Activated naive CD8-positive, alpha-beta T cell treated with anti-CD3 and anti-CD28 coated beads for 36 hours (primary cell): ENCODE measurements at regions not wholly inside any gene's neighbourhood (a gene's known extent, or its start where the extent isn't known, plus 50 kb on each side); places are given as distances from the start of the nearest gene placed in this dataset.

ENCODE experiments used
- DNase-seq: peaks from one replicate; pipeline ENCODE4 v3.0.0; 2021
- H3K27ac Mint-ChIP-seq: one replicate; pipeline ENCODE4 v1.8.0; 2022; ENCODE audit warnings: mild to moderate bottlenecking, moderate library complexity, mixed read lengths
- H3K27me3 Mint-ChIP-seq: one replicate; pipeline ENCODE4 v1.8.0; 2022; ENCODE audit warnings: mild to moderate bottlenecking, mixed read lengths
- H3K36me3 Mint-ChIP-seq: one replicate; pipeline ENCODE4 v1.8.0; 2021; ENCODE audit warnings: mild to moderate bottlenecking, mixed read lengths
- H3K4me1 Mint-ChIP-seq: one replicate; pipeline ENCODE4 v1.8.0; 2021; ENCODE audit warnings: mixed read lengths
- H3K4me3 Mint-ChIP-seq: one replicate; pipeline ENCODE4 v1.8.0; 2022; ENCODE audit warnings: mild to moderate bottlenecking, moderate library complexity, mixed read lengths
- H3K9me3 Mint-ChIP-seq: one replicate; pipeline ENCODE4 v1.8.0; 2022; ENCODE audit warnings: mixed read lengths

DNA sequence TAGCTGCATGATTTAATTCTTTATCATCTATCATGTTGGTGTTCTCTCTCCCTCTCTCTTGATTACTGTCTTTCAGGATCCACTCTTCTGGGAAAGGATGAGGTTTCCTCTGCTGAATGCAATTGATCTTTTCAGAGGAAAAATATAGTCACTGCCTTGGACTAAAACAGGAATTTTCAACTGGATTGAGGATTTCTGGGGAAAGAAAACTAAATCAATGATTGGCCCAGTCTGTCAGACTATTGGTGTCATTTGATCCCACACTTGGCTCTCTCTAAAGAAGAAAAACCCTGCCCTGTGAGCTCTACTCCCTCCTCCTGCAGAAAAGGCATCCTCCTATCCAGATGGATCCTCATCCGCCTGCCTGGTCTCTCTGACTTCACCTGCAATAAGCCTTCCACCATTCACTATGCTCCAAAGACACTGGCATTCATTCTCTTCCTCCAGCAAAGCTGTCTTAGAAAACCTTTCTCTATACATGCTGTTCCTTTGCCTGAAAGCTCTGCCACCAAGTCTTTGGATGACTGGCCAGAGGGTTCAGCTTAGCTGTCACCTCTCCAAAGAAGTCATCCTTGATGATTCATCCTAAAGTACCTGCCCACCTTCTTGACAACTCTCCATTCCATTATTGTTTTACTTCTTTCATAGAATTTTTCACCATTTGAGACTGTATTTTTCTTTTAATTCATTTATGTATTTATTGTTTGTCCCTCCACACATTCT, 127.7 kb upstream of the CAND1 start:
- Mint-ChIP-seq H3K27me3 (peaks cover 12% of the 10 kb centered on the region), H3K36me3 (no peaks in the 10 kb centered on the region), H3K4me3 (no peak overlapping the region), H3K27ac (no peak overlapping the region), H3K9me3 (no peaks in the 10 kb centered on the region), H3K4me1 (peaks cover 2% of the 10 kb centered on the region)
- no peak for DNase-seq

DNA sequence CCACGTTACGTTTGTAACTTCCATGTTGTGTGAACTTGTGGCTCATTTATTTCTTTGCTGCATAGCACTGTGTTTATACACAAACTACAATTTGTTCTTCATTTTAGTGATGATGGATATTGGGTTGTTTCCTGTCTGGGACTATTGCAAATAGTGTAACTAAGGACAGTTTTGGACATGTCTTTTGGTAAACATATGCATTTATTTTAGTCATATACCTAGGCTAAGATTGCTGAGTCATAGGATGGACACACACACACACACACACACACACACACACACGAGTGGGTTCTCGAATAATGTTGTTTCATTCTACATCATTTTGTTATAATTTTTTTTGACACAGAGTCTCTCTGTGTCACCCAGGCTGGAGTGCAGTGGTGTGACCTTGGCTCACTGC, 123.5 kb upstream of the CAND1 start:
- DNase-seq, result no peak
- Mint-ChIP-seq H3K4me1 (peaks cover 9% of the 10 kb centered on the region), H3K9me3 (no peaks in the 10 kb centered on the region), H3K27ac (no peak overlapping the region), H3K27me3 (no peaks in the 10 kb centered on the region), H3K4me3 (no peak overlapping the region), H3K36me3 (no peaks in the 10 kb centered on the region)

DNA sequence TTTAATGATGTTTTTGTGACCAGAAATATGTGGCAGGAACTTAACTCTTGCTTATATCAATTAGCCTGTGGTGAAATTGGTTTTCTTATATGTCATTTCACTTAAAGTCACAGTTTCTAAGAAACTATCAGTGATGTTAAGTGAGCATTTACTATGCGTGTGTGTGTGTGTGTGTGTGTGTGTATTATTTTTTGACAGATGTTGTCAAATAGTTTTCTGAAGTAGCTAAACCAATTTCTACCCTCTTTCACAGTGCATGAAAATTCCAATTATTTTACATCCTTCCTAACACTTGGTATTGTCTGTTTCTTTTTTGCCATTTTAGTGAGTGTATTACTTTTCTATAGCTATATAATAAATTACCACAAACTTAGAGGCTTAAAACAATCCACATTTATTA, 122.1 kb upstream of the CAND1 start:
- Mint-ChIP-seq H3K27ac (no peak overlapping the region), H3K4me3 (no peak overlapping the region), H3K27me3 (no peaks in the 10 kb centered on the region), H3K36me3 (no peaks in the 10 kb centered on the region), H3K4me1 (peaks cover 7% of the 10 kb centered on the region), H3K9me3 (no peaks in the 10 kb centered on the region)
- no peak for DNase-seq

- Mint-ChIP-seq H3K4me3 (no peak overlapping the region), H3K9me3 (no peaks in the 10 kb centered on the region), H3K4me1 (peaks cover 7% of the 10 kb centered on the region), H3K36me3 (no peaks in the 10 kb centered on the region), H3K27ac (no peak overlapping the region), H3K27me3 (no peaks in the 10 kb centered on the region)
- peak; percentile 8 for DNase-seq
These were observed 121.7 kb upstream of the CAND1 start for GRCh38 chr12:67147447-67147846.

- H3K4me1 Mint-ChIP-seq, result peaks cover 7% of the 10 kb centered on the region
- no peaks in the 10 kb centered on the region for H3K27me3 Mint-ChIP-seq
- H3K4me3 Mint-ChIP-seq, result no peak overlapping the region
- no peaks in the 10 kb centered on the region for H3K9me3 Mint-ChIP-seq
- H3K36me3 Mint-ChIP-seq, result no peaks in the 10 kb centered on the region
- H3K27ac Mint-ChIP-seq, result no peak overlapping the region
- DNase-seq, result no peak
These were observed 120.9 kb upstream of the CAND1 start for GRCh38 chr12:67148265-67148664.

- H3K36me3 Mint-ChIP-seq, result no peaks in the 10 kb centered on the region
- no peak for DNase-seq
- no peak overlapping the region for H3K27ac Mint-ChIP-seq
- H3K27me3 Mint-ChIP-seq, result peaks cover 3% of the 10 kb centered on the region
- H3K4me3 Mint-ChIP-seq, result no peak overlapping the region
- no peaks in the 10 kb centered on the region for H3K9me3 Mint-ChIP-seq
- H3K4me1 Mint-ChIP-seq, result peaks cover 7% of the 10 kb centered on the region
These were observed 117.3 kb upstream of the CAND1 start for GRCh38 chr12:67151886-67152285.

DNA sequence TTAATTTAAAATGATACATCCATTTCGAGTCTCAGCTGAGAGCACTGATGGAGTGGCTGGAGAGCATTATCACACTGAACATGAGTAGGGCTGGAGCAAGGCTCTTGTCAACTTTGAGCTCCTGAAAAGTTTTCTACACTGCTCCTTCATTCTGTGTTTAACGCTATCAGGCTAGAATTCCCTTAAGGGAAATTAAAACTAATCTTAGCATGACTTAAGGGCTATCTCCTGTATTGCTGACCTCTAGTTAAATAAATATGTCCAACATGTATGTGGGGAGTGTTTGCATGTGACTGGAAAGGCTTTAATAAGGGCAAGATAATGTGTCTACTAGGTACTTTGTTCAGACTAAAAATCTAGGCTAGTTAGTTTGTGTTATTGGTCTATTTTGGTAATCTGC, 116.7 kb upstream of the CAND1 start:
- no peak for DNase-seq
- peaks cover 4% of the 10 kb centered on the region for H3K27me3 Mint-ChIP-seq
- H3K36me3 Mint-ChIP-seq, result no peaks in the 10 kb centered on the region
- no peak overlapping the region for H3K4me3 Mint-ChIP-seq
- H3K27ac Mint-ChIP-seq, result no peak overlapping the region
- H3K9me3 Mint-ChIP-seq, result no peaks in the 10 kb centered on the region
- H3K4me1 Mint-ChIP-seq, result peaks cover 3% of the 10 kb centered on the region

- Mint-ChIP-seq H3K4me1 (no peaks in the 10 kb centered on the region), H3K27me3 (peaks cover 4% of the 10 kb centered on the region), H3K4me3 (no peak overlapping the region), H3K9me3 (no peaks in the 10 kb centered on the region), H3K36me3 (no peaks in the 10 kb centered on the region), H3K27ac (no peak overlapping the region)
- DNase-seq, result no peak
These were observed 114.3 kb upstream of the CAND1 start for GRCh38 chr12:67154901-67155300.

DNA sequence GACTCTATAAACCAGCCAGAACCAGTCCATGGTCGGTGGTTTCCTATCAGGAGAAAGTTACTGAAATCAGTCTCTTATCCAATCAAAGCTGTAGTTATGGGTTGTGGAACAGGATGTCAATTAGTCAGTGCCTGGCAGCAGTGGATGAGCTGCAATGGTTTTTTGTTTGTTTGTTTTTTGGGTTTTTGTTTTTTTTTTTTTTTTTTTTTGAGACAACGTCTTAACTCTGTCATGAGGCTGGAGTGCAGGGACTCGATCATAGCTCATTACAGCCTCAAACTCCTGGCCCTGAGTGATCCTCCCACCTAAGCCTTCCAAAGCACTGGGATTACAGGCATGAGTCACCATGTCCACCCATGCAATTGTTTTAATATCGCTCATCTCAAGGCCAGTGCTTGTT, 113.3 kb upstream of the CAND1 start:
- Mint-ChIP-seq H3K27me3 (peaks cover 4% of the 10 kb centered on the region), H3K9me3 (no peaks in the 10 kb centered on the region), H3K4me3 (no peak overlapping the region), H3K4me1 (no peaks in the 10 kb centered on the region), H3K27ac (no peak overlapping the region), H3K36me3 (no peaks in the 10 kb centered on the region)
- no peak for DNase-seq

GRCh38 chr12:67161322-67161918, 107.7 kb upstream of the CAND1 start:
- no peaks in the 10 kb centered on the region for H3K4me1 Mint-ChIP-seq
- H3K36me3 Mint-ChIP-seq, result no peaks in the 10 kb centered on the region
- H3K4me3 Mint-ChIP-seq, result no peak overlapping the region
- no peak overlapping the region for H3K27ac Mint-ChIP-seq
- peak; percentile 16 for DNase-seq
- H3K27me3 Mint-ChIP-seq, result peaks cover 4% of the 10 kb centered on the region
- no peaks in the 10 kb centered on the region for H3K9me3 Mint-ChIP-seq

- DNase-seq, result no peak
- Mint-ChIP-seq H3K4me1 (no peaks in the 10 kb centered on the region), H3K36me3 (no peaks in the 10 kb centered on the region), H3K4me3 (no peak overlapping the region), H3K27ac (no peak overlapping the region), H3K9me3 (no peaks in the 10 kb centered on the region), H3K27me3 (peaks cover 11% of the 10 kb centered on the region)
These were observed 95.9 kb upstream of the CAND1 start for GRCh38 chr12:67173258-67173657.

GRCh38 chr12:67182551-67182950, 86.6 kb upstream of the CAND1 start:
- Mint-ChIP-seq H3K9me3 (peaks cover 2% of the 10 kb centered on the region), H3K36me3 (no peaks in the 10 kb centered on the region), H3K4me1 (no peaks in the 10 kb centered on the region), H3K27ac (no peak overlapping the region), H3K4me3 (no peak overlapping the region), H3K27me3 (peaks cover 25% of the 10 kb centered on the region)
- no peak for DNase-seq

DNA sequence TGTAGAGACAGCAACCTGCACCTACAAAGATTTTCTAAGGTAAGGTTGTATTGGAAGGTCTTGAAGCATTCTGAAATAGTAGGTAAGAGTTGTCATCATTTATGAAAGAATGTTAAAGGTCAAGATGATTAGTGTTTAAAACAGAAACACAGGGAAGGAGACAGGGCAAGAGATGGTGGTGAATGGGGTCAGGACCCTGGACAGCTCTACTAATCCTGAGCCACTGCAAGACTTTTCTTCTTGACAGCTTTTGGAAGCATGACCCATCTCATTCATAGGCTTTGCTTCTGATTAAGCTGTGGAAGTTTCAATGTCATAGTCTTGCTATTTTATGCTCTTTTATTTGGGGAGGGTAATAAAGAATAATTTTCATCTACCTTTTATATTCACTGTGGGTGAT, 75.5 kb upstream of the CAND1 start:
- Mint-ChIP-seq H3K4me1 (no peaks in the 10 kb centered on the region), H3K9me3 (no peaks in the 10 kb centered on the region), H3K4me3 (no peak overlapping the region), H3K27me3 (peaks cover 34% of the 10 kb centered on the region), H3K36me3 (no peaks in the 10 kb centered on the region), H3K27ac (no peak overlapping the region)
- peak; percentile 4 for DNase-seq

- Mint-ChIP-seq H3K27ac (no peak overlapping the region), H3K36me3 (no peaks in the 10 kb centered on the region), H3K4me1 (peaks cover 6% of the 10 kb centered on the region), H3K9me3 (no peaks in the 10 kb centered on the region), H3K27me3 (peaks cover 33% of the 10 kb centered on the region), H3K4me3 (no peak overlapping the region)
- no peak for DNase-seq
These were observed 68.8 kb upstream of the CAND1 start for GRCh38 chr12:67200386-67200785.

DNA sequence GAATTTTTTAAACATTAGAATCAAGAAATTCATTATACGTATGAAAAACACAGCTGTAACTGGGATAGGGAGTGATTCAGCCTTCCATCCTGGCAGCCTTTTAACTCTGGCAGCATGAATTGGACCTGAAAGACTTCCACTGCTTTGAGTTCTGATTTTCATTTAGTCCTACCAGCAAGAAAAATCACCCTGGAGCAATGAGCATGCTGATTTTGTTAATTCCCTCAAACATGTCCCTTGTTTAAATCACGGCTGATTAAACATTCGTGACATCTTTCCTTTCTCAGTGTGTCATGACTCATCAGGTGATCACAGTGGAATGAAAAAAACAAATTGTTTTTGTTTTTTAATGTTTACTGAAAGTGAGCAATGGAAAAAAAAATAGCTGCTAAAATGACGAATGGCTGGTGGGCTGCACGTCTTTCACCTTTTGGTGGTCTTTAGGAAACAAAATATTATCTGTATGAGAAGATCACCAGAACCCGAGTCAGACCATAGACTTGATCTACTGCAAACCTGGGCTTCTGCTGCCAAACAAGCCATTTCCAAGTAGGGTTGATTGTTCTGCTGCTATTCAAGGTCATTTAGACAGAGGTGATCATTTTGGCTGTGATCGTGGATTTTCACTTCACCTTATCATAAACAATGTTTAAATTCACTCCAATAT, 67.0 kb upstream of the CAND1 start:
- no peak for DNase-seq
- peaks cover 39% of the 10 kb centered on the region for H3K27me3 Mint-ChIP-seq
- peaks cover 6% of the 10 kb centered on the region for H3K4me1 Mint-ChIP-seq
- no peaks in the 10 kb centered on the region for H3K36me3 Mint-ChIP-seq
- no peak overlapping the region for H3K4me3 Mint-ChIP-seq
- no peak overlapping the region for H3K27ac Mint-ChIP-seq
- no peaks in the 10 kb centered on the region for H3K9me3 Mint-ChIP-seq

DNA sequence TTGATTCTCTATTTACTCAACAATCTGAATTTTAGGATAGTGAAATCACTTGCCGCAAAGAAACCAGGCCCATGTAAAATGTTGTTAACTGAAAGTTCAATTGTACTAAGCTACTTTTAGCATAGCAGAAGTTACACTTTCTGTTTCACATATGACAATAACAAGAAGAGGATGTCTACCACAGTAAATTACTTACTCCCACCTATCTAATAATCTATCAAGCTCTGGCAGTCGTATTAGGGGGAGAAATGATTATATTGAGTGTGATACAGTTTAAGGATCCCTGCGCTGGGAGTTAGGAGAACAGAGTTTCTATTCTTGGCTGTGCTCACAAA, 66.5 kb upstream of the CAND1 start:
- Mint-ChIP-seq H3K27me3 (peaks cover 34% of the 10 kb centered on the region), H3K36me3 (no peaks in the 10 kb centered on the region), H3K27ac (no peak overlapping the region), H3K9me3 (no peaks in the 10 kb centered on the region), H3K4me3 (no peak overlapping the region), H3K4me1 (peaks cover 6% of the 10 kb centered on the region)
- no peak for DNase-seq
